ENCODE measurements at regions not wholly inside any gene's neighbourhood (a gene's known extent, or its start where the extent isn't known, plus 50 kb on each side); places are given as distances from the start of the nearest gene placed in this dataset.

DNA sequence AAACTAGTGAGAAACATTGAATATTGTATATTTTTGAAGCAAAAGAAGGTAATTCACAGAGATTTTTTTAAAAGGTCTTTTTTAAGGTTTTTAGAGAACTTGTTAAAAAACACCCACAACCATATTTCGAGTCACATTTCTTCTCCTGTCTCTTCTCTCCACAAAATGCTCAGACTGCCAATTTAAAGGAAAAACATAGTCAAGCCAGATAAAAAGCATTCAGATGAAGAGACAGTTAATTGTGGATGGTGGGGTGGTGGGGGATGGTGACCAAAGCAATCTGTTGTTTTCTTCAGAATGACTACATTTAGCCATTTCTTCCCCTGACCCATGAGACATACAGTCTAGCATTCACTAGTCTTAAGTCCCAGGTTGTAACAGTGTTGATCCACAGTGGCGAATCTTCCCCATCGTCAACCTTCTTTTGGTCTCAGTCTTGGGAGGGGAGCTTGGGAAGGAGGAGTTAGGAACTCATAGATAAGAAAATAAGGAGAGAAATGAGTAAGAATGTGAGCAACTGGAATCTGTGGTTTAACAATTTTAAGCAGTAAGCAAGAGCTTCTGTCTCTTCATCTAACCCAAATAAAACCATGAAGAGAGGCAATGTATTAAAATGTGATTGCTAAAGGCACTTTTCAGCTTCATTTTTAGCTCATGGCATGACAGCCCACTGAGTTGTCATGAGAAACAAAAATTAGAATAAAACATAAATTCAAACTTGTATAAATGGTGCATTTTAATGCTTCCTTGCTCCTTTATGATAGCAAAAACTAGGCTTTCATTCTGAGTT, 413.7 kb upstream of the FSHR start:
- H3K4me3 ChIP-seq, result no peak overlapping the region

DNA sequence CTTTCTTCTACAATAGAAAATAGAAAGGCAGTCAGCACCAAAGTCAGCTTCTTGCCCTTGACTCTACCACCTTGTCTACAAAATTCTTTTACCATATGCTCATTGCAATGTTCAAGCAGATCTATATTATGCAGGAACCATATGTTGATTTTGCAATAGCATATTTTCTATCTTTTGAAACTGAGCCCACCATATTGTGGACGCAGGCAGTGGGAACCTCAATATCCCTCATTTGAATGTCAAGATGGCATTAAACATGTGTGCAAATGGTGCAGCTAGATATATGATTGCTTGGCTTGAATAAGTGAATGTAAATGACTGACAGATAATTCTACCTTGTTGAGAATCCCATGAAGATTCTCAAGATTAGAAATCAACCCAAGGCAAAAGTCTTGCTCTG, 412.7 kb upstream of the FSHR start:
- intact Hi-C loops (cut with DNase I), result no loop called here
- Histone ChIP-seq H3K27ac (no peak overlapping the region), H3K4me1 (no peaks in the 10 kb centered on the region), H3K27me3 (no peaks in the 10 kb centered on the region), H3K9me3 (no peaks in the 10 kb centered on the region), H3K36me3 (no peaks in the 10 kb centered on the region), H3K4me3 (no peak overlapping the region)
- TF ChIP-seq POLR2AphosphoS5 (IDR thresholded peaks at IDR 0.05), result no peak
- TF ChIP-seq POLR2A (IDR thresholded peaks at IDR 0.05), result no peak
- no peak for DNase-seq
- 88 to 94% methylated on average over 1 of the region's 1 CpG for WGBS, 2 donors

More for the DNA sequence above, 413.7 kb upstream of the FSHR start:
- DNase-seq, result no peak
- H3K36me3 ChIP-seq, result no peaks in the 10 kb centered on the region
- H3K9me3 ChIP-seq, result no peaks in the 10 kb centered on the region
- TF ChIP-seq POLR2A (IDR thresholded peaks at IDR 0.05), result no peak
- no peak for TF ChIP-seq EP300 (IDR thresholded peaks at IDR 0.05)
- TF ChIP-seq, protein P1, sequence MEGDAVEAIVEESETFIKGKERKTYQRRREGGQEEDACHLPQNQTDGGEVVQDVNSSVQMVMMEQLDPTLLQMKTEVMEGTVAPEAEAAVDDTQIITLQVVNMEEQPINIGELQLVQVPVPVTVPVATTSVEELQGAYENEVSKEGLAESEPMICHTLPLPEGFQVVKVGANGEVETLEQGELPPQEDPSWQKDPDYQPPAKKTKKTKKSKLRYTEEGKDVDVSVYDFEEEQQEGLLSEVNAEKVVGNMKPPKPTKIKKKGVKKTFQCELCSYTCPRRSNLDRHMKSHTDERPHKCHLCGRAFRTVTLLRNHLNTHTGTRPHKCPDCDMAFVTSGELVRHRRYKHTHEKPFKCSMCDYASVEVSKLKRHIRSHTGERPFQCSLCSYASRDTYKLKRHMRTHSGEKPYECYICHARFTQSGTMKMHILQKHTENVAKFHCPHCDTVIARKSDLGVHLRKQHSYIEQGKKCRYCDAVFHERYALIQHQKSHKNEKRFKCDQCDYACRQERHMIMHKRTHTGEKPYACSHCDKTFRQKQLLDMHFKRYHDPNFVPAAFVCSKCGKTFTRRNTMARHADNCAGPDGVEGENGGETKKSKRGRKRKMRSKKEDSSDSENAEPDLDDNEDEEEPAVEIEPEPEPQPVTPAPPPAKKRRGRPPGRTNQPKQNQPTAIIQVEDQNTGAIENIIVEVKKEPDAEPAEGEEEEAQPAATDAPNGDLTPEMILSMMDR (IDR thresholded peaks at IDR 0.05), result no peak
- TF ChIP-seq POLR2AphosphoS5 (IDR thresholded peaks at IDR 0.05), result no peak
- H3K4me1 ChIP-seq, result no peaks in the 10 kb centered on the region
- WGBS, 2 donors, result 74 to 87% methylated on average over 3 of the region's 3 CpGs
- intact Hi-C loops (cut with DNase I), result no loop called here
- no peak overlapping the region for H3K27ac ChIP-seq
- H3K27me3 ChIP-seq, result no peaks in the 10 kb centered on the region

DNA sequence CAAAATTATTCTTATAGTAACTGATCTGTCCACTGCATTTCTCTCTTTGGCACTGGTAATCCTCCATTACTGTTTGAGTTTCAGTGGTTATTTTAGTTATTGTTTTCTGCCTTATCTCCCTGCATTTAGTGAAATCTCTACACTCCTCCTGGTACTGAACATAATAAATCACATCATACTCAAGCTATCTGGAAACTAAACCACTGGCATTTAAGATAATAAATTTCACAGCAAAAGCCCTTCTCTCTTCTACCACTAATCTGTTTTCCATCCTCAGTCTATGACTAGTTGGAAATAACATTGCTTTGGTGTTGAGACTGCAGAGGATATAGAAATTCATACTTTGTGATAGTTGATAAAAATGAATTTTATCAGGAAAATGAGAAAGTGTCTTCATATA, 399.3 kb upstream of the FSHR start:
- Histone ChIP-seq H3K27me3 (no peaks in the 10 kb centered on the region), H3K27ac (no peak overlapping the region), H3K36me3 (no peaks in the 10 kb centered on the region), H3K4me1 (no peaks in the 10 kb centered on the region), H3K9me3 (no peaks in the 10 kb centered on the region), H3K4me3 (no peak overlapping the region)
- DNase-seq, result no peak
- TF ChIP-seq, protein P1 (IDR thresholded peaks at IDR 0.05), result no peak
- no peak for TF ChIP-seq POLR2A (IDR thresholded peaks at IDR 0.05)
- TF ChIP-seq POLR2AphosphoS5 (IDR thresholded peaks at IDR 0.05), result no peak
- TF ChIP-seq EP300 (IDR thresholded peaks at IDR 0.05), result no peak
- intact Hi-C loops (cut with DNase I), result no loop called here

DNA sequence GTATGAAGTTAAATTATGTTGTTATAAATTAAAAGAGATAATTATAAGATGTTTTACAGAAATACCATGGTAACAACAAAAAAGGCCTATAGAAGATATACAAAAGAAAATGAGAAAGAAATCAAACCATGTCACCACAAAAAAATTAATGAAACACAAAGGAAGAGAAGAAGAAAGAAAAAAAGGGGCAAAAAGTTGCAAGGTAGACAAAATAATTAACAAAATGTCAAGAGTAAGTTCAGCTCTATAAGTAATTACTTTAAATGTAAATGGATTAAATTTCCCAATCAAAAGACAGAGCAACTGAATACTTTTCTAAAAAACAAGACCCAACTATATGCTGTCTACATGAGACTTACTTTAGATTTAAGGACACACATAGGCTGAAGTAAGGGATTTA, 378.4 kb upstream of the FSHR start:
- intact Hi-C loops (cut with DNase I), result no loop called here

DNA sequence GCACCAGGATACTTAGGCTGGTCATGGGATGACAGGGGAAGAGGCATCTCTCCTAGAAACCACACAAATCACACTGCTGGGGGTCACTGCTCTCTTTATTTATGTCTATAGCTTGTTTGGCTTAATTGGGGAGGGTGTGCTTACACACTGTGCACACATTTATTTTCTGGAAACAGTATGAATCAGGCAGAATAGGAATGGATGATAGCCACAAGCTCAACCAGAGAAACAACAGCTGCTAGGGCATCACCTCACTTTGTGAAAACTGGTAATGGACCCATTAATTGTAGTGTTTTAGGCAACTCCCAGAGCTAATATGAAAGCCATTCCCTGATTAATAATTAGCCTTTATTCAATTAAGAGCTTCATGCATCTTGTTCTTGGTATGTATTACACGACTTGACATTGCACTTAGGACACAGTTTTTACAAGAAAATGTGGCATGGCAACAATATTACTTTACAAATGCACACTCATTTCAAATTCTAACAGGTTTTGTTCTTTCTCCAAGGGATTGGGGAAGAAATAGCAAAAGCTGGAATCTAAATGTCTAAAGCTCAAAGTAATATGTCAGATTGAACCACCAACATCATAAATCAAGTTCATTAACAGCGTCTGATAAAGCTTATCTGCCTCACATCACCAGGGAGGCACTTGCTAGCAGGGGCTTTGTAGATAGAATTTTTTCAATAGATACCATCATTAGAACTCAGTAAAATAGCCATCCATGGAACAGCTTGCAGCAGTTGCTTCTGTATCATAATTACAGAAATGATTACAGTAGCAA, 361.9 kb upstream of the FSHR start:
- TF ChIP-seq, protein P1 (IDR thresholded peaks at IDR 0.05), result no peak
- TF ChIP-seq EP300 (IDR thresholded peaks at IDR 0.05), result no peak
- no peak for TF ChIP-seq POLR2AphosphoS5 (IDR thresholded peaks at IDR 0.05)
- TF ChIP-seq POLR2A (IDR thresholded peaks at IDR 0.05), result no peak
- no peak overlapping the region for H3K27ac ChIP-seq
- no peaks in the 10 kb centered on the region for H3K27me3 ChIP-seq
- H3K4me3 ChIP-seq, result no peak overlapping the region
- H3K36me3 ChIP-seq, result no peaks in the 10 kb centered on the region
- no peak for DNase-seq
- 46 to 59% methylated on average over 2 of the region's 2 CpGs for WGBS, 2 donors
- H3K9me3 ChIP-seq, result no peaks in the 10 kb centered on the region
- no peaks in the 10 kb centered on the region for H3K4me1 ChIP-seq
- intact Hi-C loops (cut with DNase I), result no loop called here

More for the DNA sequence above, 378.4 kb upstream of the FSHR start:
- TF ChIP-seq, protein P1 (IDR thresholded peaks at IDR 0.05), result no peak
- TF ChIP-seq POLR2A (IDR thresholded peaks at IDR 0.05) (no peak), POLR2AphosphoS5 (IDR thresholded peaks at IDR 0.05) (no peak), EP300 (IDR thresholded peaks at IDR 0.05) (no peak)
- Histone ChIP-seq H3K4me1 (no peaks in the 10 kb centered on the region), H3K9me3 (peaks cover 0 to 6% (median 0%) of the 10 kb centered on the region in 4 donors), H3K4me3 (no peak overlapping the region), H3K27ac (no peak overlapping the region), H3K36me3 (no peaks in the 10 kb centered on the region), H3K27me3 (no peaks in the 10 kb centered on the region)
- no peak for DNase-seq
